ENCODE measurements at regions not wholly inside any gene's neighbourhood (a gene's known extent, or its start where the extent isn't known, plus 50 kb on each side); places are given as distances from the start of the nearest gene placed in this dataset.

- no peak overlapping the region for H3K4me3 ChIP-seq (ENCODE audit: insufficient read depth, low read length)
Measured at GRCh38 chr1:59151387-59151761, 145.5 kb upstream of the FGGY start.

GRCh38 chr1:59151860-59152259 is 145.0 kb upstream of the FGGY start:
- Histone ChIP-seq H3K4me1 (ENCODE audit: insufficient read depth, low read length) (peaks cover 38% of the 10 kb centered on the region), H3K27ac (ENCODE audit: low read depth, low read length) (peak overlapping the region; percentile 81), H3K9me3 (ENCODE audit: low read depth, low read length) (no peaks in the 10 kb centered on the region), H3K4me3 (ENCODE audit: insufficient read depth, low read length) (no peak overlapping the region), H4K20me1 (ENCODE audit: insufficient read depth, low read length) (no peaks in the 10 kb centered on the region), H3K36me3 (ENCODE audit: insufficient read depth, low read length) (no peaks in the 10 kb centered on the region), H3K4me2 (ENCODE audit: insufficient read depth, low read length) (peak overlapping the region; percentile 40), H3K79me2 (ENCODE audit: insufficient read depth, low read length) (no peaks in the 10 kb centered on the region), H2AFZ (ENCODE audit: low read length) (no peak overlapping the region), H3K27me3 (ENCODE audit: insufficient read depth, low read length) (no peaks in the 10 kb centered on the region)
- TF ChIP-seq CTCF (IDR thresholded peaks at IDR 0.05; ENCODE audit: extremely low read depth, low read depth, low read length) = no peak
- DNase-seq (ENCODE audit: insufficient read length, low spot score, missing footprints) = no peak

More at GRCh38 chr1:59151387-59151761, 145.5 kb upstream of the FGGY start:
- H3K27ac ChIP-seq (ENCODE audit: low read depth, low read length) = peak overlapping the region; percentile 81
- no peaks in the 10 kb centered on the region for H3K9me3 ChIP-seq (ENCODE audit: low read depth, low read length)
- no peaks in the 10 kb centered on the region for H3K27me3 ChIP-seq (ENCODE audit: insufficient read depth, low read length)
- no peak for TF ChIP-seq CTCF (IDR thresholded peaks at IDR 0.05; ENCODE audit: extremely low read depth, low read depth, low read length)
- no peak for DNase-seq (ENCODE audit: insufficient read length, low spot score, missing footprints)
- no peaks in the 10 kb centered on the region for H4K20me1 ChIP-seq (ENCODE audit: insufficient read depth, low read length)
- no peak overlapping the region for H2AFZ ChIP-seq (ENCODE audit: low read length)
- peaks cover 35% of the 10 kb centered on the region for H3K4me1 ChIP-seq (ENCODE audit: insufficient read depth, low read length)
- H3K79me2 ChIP-seq (ENCODE audit: insufficient read depth, low read length) = no peaks in the 10 kb centered on the region
- no peaks in the 10 kb centered on the region for H3K36me3 ChIP-seq (ENCODE audit: insufficient read depth, low read length)
- peak overlapping the region; percentile 40 for H3K4me2 ChIP-seq (ENCODE audit: insufficient read depth, low read length)

- Histone ChIP-seq H3K79me2 (ENCODE audit: insufficient read depth, low read length) (no peaks in the 10 kb centered on the region), H4K20me1 (ENCODE audit: insufficient read depth, low read length) (no peaks in the 10 kb centered on the region), H3K9me3 (ENCODE audit: low read depth, low read length) (no peaks in the 10 kb centered on the region), H3K4me2 (ENCODE audit: insufficient read depth, low read length) (no peak overlapping the region), H3K4me3 (ENCODE audit: insufficient read depth, low read length) (no peak overlapping the region), H3K27me3 (ENCODE audit: insufficient read depth, low read length) (no peaks in the 10 kb centered on the region), H3K36me3 (ENCODE audit: insufficient read depth, low read length) (no peaks in the 10 kb centered on the region), H3K27ac (ENCODE audit: low read depth, low read length) (peak overlapping the region; percentile 81), H3K4me1 (ENCODE audit: insufficient read depth, low read length) (peaks cover 37% of the 10 kb centered on the region), H2AFZ (ENCODE audit: low read length) (no peak overlapping the region)
- no peak for DNase-seq (ENCODE audit: insufficient read length, low spot score, missing footprints)
- TF ChIP-seq CTCF (IDR thresholded peaks at IDR 0.05; ENCODE audit: extremely low read depth, low read depth, low read length) = no peak
Measured at GRCh38 chr1:59152511-59152910, 144.4 kb upstream of the FGGY start.

GRCh38 chr1:59154401-59154800 is 142.5 kb upstream of the FGGY start:
- H2AFZ ChIP-seq (ENCODE audit: low read length) = no peak overlapping the region
- peaks cover 37% of the 10 kb centered on the region for H3K4me1 ChIP-seq (ENCODE audit: insufficient read depth, low read length)
- H3K79me2 ChIP-seq (ENCODE audit: insufficient read depth, low read length) = no peaks in the 10 kb centered on the region
- H3K9me3 ChIP-seq (ENCODE audit: low read depth, low read length) = peaks cover 3% of the 10 kb centered on the region
- H3K4me2 ChIP-seq (ENCODE audit: insufficient read depth, low read length) = no peak overlapping the region
- TF ChIP-seq CTCF (IDR thresholded peaks at IDR 0.05; ENCODE audit: extremely low read depth, low read depth, low read length) = no peak
- no peaks in the 10 kb centered on the region for H4K20me1 ChIP-seq (ENCODE audit: insufficient read depth, low read length)
- no peak overlapping the region for H3K4me3 ChIP-seq (ENCODE audit: insufficient read depth, low read length)
- DNase-seq (ENCODE audit: insufficient read length, low spot score, missing footprints) = no peak
- H3K27me3 ChIP-seq (ENCODE audit: insufficient read depth, low read length) = no peaks in the 10 kb centered on the region
- H3K36me3 ChIP-seq (ENCODE audit: insufficient read depth, low read length) = no peaks in the 10 kb centered on the region
- H3K27ac ChIP-seq (ENCODE audit: low read depth, low read length) = no peak overlapping the region

Measured in osteoblast (primary cell).